ENCODE measurements at regions not wholly inside any gene's neighbourhood (a gene's known extent, or its start where the extent isn't known, plus 50 kb on each side); places are given as distances from the start of the nearest gene placed in this dataset.

DNA sequence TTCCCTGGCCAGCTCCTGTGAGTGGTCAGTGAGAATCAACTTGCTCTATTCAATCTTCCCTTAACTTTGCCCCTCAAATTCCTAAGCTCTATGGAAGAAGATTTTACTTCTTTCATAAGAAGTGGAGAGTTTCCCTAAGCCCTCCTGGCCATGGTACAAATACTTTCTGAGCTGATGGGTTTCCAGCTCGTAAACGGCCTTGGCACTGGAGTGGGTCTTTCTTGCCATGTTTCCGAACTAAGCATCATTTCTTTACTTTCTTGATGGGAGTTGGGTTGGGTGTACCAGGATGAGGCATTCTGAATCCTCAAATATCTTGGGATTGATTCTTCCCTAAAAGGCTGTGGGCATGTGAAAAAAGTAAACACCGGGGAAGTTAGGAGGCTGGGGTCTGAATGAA lies 72.5 kb downstream of the ACKR3 start:
- TF ChIP-seq POLR2AphosphoS5 (IDR thresholded peaks at IDR 0.05; ENCODE audit: borderline replicate concordance, low read depth, low read length) (no peak), FOXP2 (optimal IDR thresholded peaks at IDR 0.05; ENCODE audit: control extremely low read depth, extremely low read length, insufficient read depth) (no peak)
